ENCODE measurements at regions not wholly inside any gene's neighbourhood (a gene's known extent, or its start where the extent isn't known, plus 50 kb on each side); places are given as distances from the start of the nearest gene placed in this dataset.

- TF ChIP-seq POLR2A (IDR thresholded peaks at IDR 0.05; ENCODE audit: low read length) (no peak), GATA1 (IDR thresholded peaks at IDR 0.05; ENCODE audit: low read depth, low read length) (no peak)
These were observed 420.6 kb downstream of the COL12A1 start for GRCh38 chr6:74785236-74785635.

All from erythroblast (primary cell).